GM18519 (cell line): ENCODE measurements at regions not wholly inside any gene's neighbourhood (a gene's known extent, or its start where the extent isn't known, plus 50 kb on each side); places are given as distances from the start of the nearest gene placed in this dataset.
"Not testable (repeated sequence)": the region's sequence is repeated elsewhere in the genome, so short reads cannot be mapped to it uniquely, and the experiment has no call there.

Experiments
- ATAC-seq: cut with Tn5 transposase; IDR thresholded peaks from one replicate; pipeline ENCODE4 v1.9.1; 2021; ENCODE audit warnings: mild to moderate bottlenecking, moderate library complexity; ENCODE audit not compliant: unreplicated experiment, low FRiP score

- ATAC-seq = no peak
Observed at GRCh38 chr21:19468991-19469715, 1065.6 kb upstream of the TMPRSS15 start.

GRCh38 chr21:19475525-19475924 lies 1071.9 kb upstream of the TMPRSS15 start:
- ATAC-seq = no peak

- ATAC-seq = no peak
Observed at GRCh38 chr21:19489930-19490329, 1086.3 kb upstream of the TMPRSS15 start.

DNA sequence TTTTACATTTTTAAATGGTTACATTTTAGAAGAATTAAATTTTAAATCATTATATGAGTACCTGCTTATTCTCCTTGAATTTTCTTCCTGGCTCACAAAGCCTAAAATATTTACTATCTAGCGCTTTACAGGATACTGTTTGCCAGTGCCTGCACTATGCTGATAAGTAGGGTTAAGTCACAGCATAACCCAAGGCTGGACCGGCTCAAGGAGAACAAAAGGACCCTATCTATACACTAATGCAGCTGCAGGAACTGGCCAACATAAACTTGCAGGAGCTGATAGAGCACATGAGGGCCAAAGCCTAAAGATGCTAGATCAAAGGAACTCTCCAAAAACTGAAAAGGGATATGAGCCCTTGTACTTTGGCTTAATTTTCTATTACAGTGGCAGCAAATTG lies 1086.9 kb upstream of the TMPRSS15 start:
- ATAC-seq = no peak

DNA sequence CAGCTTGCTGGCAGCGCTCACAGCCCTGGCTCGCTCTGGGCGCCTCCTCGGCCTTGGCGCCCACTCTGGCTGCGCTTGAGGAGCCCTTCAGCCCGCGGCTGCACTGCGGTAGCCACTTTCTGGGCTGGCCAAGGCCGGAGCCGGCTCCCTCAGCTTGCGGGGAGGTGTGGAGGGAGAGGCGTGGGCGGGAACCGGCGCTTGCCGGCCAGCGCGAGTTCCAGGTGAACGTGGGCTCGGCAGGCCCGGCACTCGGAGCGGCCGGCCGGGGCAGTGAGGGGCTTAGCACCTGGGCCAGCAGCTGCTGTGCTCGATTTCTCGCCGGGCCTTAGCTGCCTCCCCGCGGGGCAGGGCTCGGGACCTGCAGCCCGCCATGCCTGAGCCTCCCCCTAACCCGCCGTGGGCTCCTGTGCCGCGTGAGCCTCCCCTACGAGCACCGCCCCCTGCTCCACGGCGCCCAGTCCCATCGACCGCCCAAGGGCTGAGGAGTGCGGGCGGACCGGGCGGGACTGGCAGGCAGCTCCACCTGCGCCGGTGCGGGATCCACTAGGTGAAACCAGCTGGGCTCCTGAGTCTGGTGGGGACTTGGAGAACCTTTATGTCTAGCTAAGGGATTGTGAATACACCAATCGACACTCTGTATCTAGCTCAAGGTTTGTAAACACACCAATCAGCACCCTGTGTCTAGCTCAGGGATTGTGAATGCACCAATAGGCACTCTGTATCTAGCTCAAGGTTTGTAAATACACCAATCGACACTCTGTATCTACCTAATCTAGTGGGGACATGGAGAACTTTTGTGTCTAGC lies 1090.1 kb upstream of the TMPRSS15 start:
- not testable (repeated sequence) for ATAC-seq

GRCh38 chr21:19501115-19501514 lies 1097.5 kb upstream of the TMPRSS15 start:
- ATAC-seq = no peak

DNA sequence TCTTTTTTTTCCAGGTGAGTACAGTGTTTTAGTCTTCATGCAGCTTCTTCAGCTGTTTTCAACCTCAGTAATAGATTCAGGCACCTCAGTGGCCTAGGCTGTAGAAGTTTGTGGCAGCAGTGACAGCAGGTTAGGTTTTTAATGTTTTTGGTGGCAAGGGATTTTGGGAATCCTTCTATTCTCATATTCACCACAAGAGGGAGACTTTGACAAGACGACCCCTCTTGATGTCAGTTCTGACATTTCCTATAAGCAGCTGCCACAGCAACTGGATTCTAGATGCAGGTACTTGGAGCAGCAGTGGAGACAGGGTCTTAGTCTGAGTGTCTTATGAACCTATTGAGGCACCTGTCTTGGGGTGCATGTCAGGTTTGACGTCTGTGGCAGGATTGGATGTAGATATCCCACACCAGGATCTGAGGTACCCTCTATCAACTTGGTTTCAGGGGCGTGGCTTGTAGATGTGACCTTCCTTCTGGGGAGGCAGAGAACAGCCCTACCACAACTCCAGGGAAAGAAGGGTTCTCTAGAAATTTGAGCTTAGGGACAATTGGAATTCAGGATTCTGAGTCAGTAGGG lies 1104.2 kb upstream of the TMPRSS15 start:
- no peak for ATAC-seq

DNA sequence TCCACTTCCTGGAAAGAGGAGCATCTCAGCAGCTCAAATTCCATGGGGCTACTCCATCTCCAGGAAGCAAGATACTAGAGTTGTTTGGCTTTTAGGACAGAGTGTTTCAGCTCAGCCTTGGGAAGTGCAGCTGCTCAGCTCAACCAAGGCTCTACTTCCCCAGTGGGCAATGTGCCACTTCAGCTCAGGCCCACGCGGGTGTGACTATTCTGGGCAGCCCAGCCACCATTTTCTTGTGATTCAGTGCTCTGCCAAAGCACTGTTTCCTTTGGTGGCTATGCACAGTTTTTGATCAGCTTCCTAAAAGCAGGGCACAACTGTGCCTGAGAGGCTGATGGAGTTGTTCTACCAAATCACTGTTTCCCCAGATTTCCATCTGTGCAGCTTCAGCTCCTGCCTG lies 1104.9 kb upstream of the TMPRSS15 start:
- ATAC-seq = no peak

- no peak for ATAC-seq
Observed at GRCh38 chr21:19508844-19509243, 1105.3 kb upstream of the TMPRSS15 start.

- no peak for ATAC-seq
Observed at GRCh38 chr21:19510057-19510456, 1106.5 kb upstream of the TMPRSS15 start.

- no peak for ATAC-seq
Observed at GRCh38 chr21:19510653-19511052, 1107.1 kb upstream of the TMPRSS15 start.

- ATAC-seq = no peak
Observed at GRCh38 chr21:19522381-19522780, 1118.8 kb upstream of the TMPRSS15 start.

GRCh38 chr21:19523061-19523460 lies 1119.5 kb upstream of the TMPRSS15 start:
- no peak for ATAC-seq

DNA sequence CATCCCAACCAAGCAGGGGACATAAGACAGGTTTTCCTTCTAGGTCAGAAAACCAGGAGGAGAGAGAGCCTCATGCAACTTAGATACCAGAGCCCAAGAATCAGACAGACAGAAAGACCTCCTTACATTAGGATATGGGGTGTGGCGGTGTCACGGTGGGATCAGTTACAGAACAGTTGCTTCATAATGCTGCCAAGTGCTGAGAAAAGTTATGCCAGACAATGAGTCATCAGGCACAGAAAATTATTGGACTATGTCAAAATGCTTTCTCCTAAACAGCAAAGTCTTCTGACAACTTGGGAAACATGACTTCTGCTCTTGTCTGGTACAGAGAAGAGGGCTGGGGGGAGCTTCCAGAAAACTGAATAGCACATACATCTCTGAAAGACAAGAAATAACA lies 1120.2 kb upstream of the TMPRSS15 start:
- no peak for ATAC-seq

DNA sequence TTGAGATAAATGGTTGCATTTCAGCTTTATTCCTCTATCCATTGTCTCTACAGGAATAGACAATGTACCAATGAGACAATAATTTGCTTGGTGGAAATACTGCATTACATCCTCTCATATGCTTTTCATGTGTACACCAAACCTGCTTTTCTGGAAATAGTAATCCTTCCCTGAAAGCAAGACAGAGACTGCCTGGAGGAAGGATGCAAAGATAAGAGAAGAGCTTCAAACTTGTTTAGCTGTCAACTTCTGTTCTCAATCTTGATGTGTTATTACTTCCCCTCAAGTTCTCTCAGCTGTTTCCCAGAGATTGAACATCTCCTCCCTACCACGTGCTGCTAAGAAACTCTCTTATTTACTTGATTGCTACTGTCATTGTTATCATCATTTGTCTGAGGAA lies 1125.4 kb upstream of the TMPRSS15 start:
- ATAC-seq = no peak

DNA sequence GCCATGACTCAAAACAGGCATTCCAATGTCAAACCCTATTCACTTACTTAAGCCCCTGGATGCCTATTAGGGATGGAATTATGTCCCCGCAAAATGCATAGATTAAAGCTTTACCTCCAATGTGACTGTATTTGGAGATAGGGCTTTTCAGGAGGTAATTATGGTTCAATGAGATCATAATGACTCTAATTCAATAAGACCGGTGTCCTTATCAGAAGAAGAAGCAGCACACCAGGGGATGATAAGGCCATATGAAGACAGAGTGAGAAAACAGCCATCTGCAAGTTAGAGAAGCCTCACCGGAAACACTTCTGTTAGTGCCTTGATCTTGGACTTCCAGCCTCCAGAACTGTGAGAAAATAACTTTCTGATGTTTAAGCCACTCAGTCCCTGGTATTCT lies 1131.8 kb upstream of the TMPRSS15 start:
- ATAC-seq = no peak

DNA sequence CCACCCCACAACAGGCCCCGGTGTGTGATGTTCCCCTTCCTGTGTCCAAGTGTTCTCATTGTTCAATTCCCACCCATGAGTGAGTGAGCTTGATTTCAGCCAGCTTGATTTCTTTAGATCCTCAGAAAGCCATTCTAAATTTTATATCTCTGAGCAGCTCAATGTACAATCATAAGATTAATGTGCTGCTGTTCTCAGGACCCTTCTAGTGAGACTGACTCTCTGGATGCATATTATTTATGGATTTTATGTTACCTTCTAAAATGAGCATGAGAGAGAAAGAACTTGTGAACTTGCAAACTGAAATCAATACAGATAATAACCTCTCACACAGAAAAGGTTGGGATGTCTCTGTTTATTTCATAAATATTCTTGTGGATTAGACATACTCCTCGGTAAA lies 1133.5 kb upstream of the TMPRSS15 start:
- no peak for ATAC-seq

GRCh38 chr21:19540287-19540686 lies 1136.7 kb upstream of the TMPRSS15 start:
- ATAC-seq = no peak

DNA sequence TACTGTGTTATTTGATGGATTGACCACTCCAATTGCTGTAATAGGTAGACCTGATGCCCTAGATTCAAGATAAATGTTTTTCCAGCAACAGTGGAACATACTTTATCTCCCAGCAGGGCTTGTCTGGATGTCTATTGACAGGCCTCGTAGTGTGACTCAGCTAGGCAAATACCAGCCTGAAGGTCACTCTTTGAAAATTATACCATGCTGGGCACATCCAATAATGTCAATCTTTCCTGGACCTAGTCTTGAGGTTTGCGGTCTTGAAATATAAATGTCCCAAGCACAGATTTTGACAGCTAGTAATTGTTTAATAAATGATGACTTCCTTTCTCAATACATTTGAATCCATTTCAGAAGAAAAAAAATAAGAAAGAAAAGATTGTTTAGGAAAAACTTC lies 1138.0 kb upstream of the TMPRSS15 start:
- ATAC-seq = no peak

- ATAC-seq = not testable (repeated sequence)
Observed at GRCh38 chr21:19544493-19544892, 1140.9 kb upstream of the TMPRSS15 start.

DNA sequence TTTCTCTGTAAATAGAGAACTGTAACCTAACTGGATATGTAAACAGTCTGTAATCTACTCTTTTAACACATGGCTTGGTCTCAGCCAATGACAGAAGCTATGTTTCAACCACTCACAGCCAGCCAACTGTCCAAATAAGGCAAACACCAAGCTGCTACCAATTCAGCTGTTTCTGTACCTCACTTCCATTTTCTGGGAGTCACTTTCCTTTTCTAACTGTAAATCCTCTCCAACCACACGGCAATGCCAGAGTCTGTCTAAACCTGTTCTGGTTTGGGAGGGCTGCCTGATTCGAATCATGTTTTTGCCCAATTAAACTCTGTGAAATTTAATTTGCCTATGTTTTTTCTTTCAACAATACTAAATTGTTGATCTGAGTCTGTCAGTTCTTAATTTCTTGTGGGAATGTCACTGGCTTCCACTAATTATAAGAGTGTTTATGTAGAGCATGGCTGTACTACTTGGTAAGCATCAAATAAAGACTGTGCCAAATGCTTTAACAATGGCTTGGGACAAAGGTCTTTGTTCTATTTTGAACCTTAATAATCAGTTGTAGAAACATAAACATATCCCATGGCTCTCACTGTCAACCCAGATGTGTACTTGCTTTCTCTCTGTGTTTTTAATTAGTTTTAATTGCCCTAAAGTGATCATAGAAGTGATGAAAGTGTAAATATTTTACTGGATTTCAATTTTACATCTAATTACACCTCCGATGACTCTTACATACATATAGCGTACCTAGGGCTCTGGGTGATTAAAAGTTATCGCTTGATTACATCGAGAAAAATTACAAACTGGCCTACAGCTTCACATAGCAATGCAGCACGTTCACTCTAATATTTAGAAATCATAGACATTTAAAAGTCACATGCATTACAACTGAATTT lies 1144.6 kb upstream of the TMPRSS15 start:
- ATAC-seq = no peak
